Neuronal stem cell (in vitro differentiated cells): ENCODE measurements at regions not wholly inside any gene's neighbourhood (a gene's known extent, or its start where the extent isn't known, plus 50 kb on each side); places are given as distances from the start of the nearest gene placed in this dataset.
"Not testable (repeated sequence)": the region's sequence is repeated elsewhere in the genome, so short reads cannot be mapped to it uniquely, and the experiment has no call there.

Experiments
- DNase-seq: peaks from one replicate; pipeline ENCODE4 v3.0.0-alpha.2; 2013; ENCODE audit warnings: low spot score
- H2AFZ ChIP-seq: one replicate; pipeline ENCODE4 v1.6.1; 2013; ENCODE audit warnings: mild to moderate bottlenecking, low read length, inconsistent platforms
- H2AK5ac ChIP-seq: 2 replicates; pipeline ENCODE4 v1.6.1; 2013; ENCODE audit warnings: low read depth, mild to moderate bottlenecking, inconsistent platforms, low read length, moderate library complexity, mixed read lengths
- H2BK120ac ChIP-seq: 2 replicates; pipeline ENCODE4 v1.6.1; 2013; ENCODE audit warnings: low read depth, mild to moderate bottlenecking, inconsistent platforms, low read length, moderate library complexity, mixed read lengths
- H2BK12ac ChIP-seq: one replicate; pipeline ENCODE4 v1.6.1; 2013; ENCODE audit warnings: low read length, inconsistent platforms
- H2BK15ac ChIP-seq: 2 replicates; pipeline ENCODE4 v1.6.1; 2013; ENCODE audit warnings: mild to moderate bottlenecking, low read length, inconsistent platforms, mixed read lengths
- H2BK5ac ChIP-seq: one replicate; pipeline ENCODE4 v1.6.1; 2013; ENCODE audit warnings: inconsistent platforms, mild to moderate bottlenecking, low read length, moderate library complexity
- H3K14ac ChIP-seq: one replicate; pipeline ENCODE4 v1.6.1; 2013; ENCODE audit warnings: low read length, inconsistent platforms
- H3K18ac ChIP-seq: 2 replicates; pipeline ENCODE4 v1.6.1; 2013; ENCODE audit warnings: low read length, inconsistent platforms
- H3K23ac ChIP-seq: 2 replicates; pipeline ENCODE4 v1.6.1; 2013; ENCODE audit warnings: low read depth, mild to moderate bottlenecking, mixed read lengths, low read length, inconsistent platforms; ENCODE audit not compliant: poor library complexity
- H3K27ac ChIP-seq: replicated peaks from 3 replicates; pipeline ENCODE4 v1.5.1; 2013; ENCODE audit warnings: low read length, inconsistent platforms
- H3K27me3 ChIP-seq, 3 experiments: 2 replicates each; pipeline ENCODE4 v1.6.1; 2013; ENCODE audit warnings: low read length in 3 of 3, mild to moderate bottlenecking in 2 of 3, inconsistent platforms in 1 of 3, low read depth in 1 of 3, mixed read lengths in 1 of 3, moderate library complexity in 1 of 3; ENCODE audit not compliant: control insufficient read depth in 3 of 3, insufficient read depth in 3 of 3
- H3K36me3 ChIP-seq, 2 donors: replicated peaks in 1 of 2; 2 replicates each; pipeline ENCODE4 v1.6.1; 2013; ENCODE audit warnings: low read length in 2 of 2; ENCODE audit not compliant: control insufficient read depth in 2 of 2, insufficient read depth in 2 of 2
- H3K4ac ChIP-seq: 2 replicates; pipeline ENCODE4 v1.6.1; 2013; ENCODE audit warnings: inconsistent platforms, mild to moderate bottlenecking, low read length, moderate library complexity
- H3K4me1 ChIP-seq, 2 donors: 1 replicate in 1 of 2; 2 replicates in 1 of 2; pipeline ENCODE4 v1.6.1; 2013; ENCODE audit warnings: low read length in 2 of 2, low read depth in 1 of 2; ENCODE audit not compliant: control insufficient read depth in 2 of 2, insufficient read depth in 1 of 2
- H3K4me2 ChIP-seq: one replicate; pipeline ENCODE4 v1.6.1; 2013; ENCODE audit warnings: mild to moderate bottlenecking, low read length, inconsistent platforms; ENCODE audit not compliant: insufficient read depth, poor library complexity, severe bottlenecking
- H3K4me3 ChIP-seq, 2 donors: 2 replicates each; pipeline ENCODE4 v1.5.1; 2013; ENCODE audit warnings: low read length in 2 of 2, mild to moderate bottlenecking in 2 of 2, inconsistent platforms in 1 of 2, moderate library complexity in 1 of 2
- H3K79me1 ChIP-seq: one replicate; pipeline ENCODE4 v1.6.1; 2013; ENCODE audit warnings: low read depth, mild to moderate bottlenecking, inconsistent platforms, low read length, moderate library complexity
- H3K9ac ChIP-seq: one replicate; pipeline ENCODE4 v1.6.1; 2013; ENCODE audit warnings: mild to moderate bottlenecking, low read depth, low read length, inconsistent platforms; ENCODE audit not compliant: poor library complexity
- H3K9me3 ChIP-seq, 2 donors: replicated peaks in 1 of 2; 2 replicates each; pipeline versions ENCODE3 to v1.6.1; 2013; ENCODE audit warnings: low read length in 2 of 2, mild to moderate bottlenecking in 2 of 2, inconsistent platforms in 1 of 2, low read depth in 1 of 2, mixed read lengths in 1 of 2, moderate library complexity in 1 of 2; ENCODE audit not compliant: control insufficient read depth in 2 of 2, insufficient read depth in 1 of 2
- H4K8ac ChIP-seq: one replicate; pipeline ENCODE4 v1.6.1; 2013; ENCODE audit warnings: low read depth, mild to moderate bottlenecking, inconsistent platforms, low read length, moderate library complexity
- H4K91ac ChIP-seq: one replicate; pipeline ENCODE4 v1.6.1; 2013; ENCODE audit warnings: low read length, low read depth, mild to moderate bottlenecking, inconsistent platforms; ENCODE audit not compliant: poor library complexity
- WGBS, 2 donors: extraction: QIAGEN DNeasy Blood & Tissue Kit; methylation state at CpG; one replicate each; pipeline ENCODE4 v1.1.7; 2013; ENCODE audit warnings: missing lambda C conversion rate in 2 of 2, mixed read lengths in 1 of 2; ENCODE audit not compliant: insufficient read length in 2 of 2, insufficient replicate concordance in 1 of 2; ENCODE audit errors: extremely low coverage in 2 of 2; 5-methylcytosine and 5-hydroxymethylcytosine counted together

DNA sequence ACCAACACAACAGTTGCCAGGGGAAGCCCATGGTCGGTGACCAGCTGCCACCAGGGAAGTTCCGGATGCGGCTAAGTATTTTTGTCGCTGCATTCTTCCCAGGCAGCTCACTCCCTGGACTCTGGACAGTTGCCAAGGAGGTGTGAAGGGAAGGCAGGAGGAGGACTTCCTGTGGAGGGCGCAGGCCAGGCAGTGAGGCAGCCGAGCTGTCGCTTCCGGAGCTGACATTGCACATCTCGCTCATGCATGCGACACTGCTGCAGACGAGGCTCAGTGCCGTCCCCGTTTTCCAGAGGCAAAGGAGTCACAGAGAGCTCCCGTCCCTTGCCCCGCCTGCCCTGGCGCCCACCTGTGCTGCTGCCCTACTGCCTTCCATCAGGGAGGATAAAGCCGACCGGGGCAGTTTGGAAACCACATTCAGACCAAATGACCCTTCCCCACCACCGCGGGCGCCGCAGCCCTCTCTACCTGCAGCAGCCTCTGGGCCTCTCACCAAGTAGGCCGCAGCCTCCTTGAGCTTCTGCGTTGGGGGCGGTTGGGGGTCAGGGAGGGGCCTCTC is 81.4 kb downstream of the NENF start:
- Histone ChIP-seq H2BK15ac (peak overlapping the region; percentile 98), H3K9ac (no peak overlapping the region), H4K8ac (no peak overlapping the region), H2BK12ac (peak overlapping the region; percentile 28), H3K4me1 (peaks cover 11 to 13% of the 10 kb centered on the region in 2 donors), H3K23ac (peak overlapping the region; percentile 81), H2AFZ (peak overlapping the region; percentile 39), H3K27me3 (peaks cover 3 to 30% (median 24%) of the 10 kb centered on the region in 3 experiments), H3K9me3 (peaks cover 0 to 3% of the 10 kb centered on the region in 2 donors), H3K79me1 (no peaks in the 10 kb centered on the region), H4K91ac (no peak overlapping the region), H3K18ac (peak overlapping the region; percentile 90), H3K27ac (no peak overlapping the region), H2BK120ac (no peak overlapping the region), H3K4ac (no peak overlapping the region), H3K14ac (peak overlapping the region; percentile 31), H2BK5ac (no peak overlapping the region), H3K36me3 (no peaks in the 10 kb centered on the region), H3K4me2 (no peak overlapping the region), H3K4me3 (no peak overlapping the region), H2AK5ac (peak overlapping the region; percentile 81)
- DNase-seq = no peak
- no CpG with 5 or more reads among the region's 25 CpGs for WGBS, 2 donors

DNA sequence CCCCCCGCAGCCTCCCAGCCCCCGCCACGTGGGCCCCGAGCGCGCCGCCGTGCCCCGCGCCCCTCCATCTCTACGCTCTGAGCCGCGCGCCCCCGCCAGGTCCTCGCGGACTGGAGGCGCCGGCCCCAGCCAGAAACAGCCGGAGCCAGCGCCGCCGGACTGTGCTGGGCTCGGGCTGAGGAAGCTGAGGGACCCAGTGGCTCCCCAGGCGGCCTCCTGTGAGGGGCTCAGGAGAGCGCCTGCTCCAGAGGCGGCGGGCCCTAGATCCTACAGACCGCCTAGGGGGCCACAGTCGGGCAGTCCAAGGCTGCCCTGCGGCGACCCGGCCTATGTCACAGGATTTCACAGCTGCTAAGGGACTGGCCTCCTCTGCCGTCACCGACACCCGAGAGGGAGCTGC is 82.1 kb downstream of the NENF start:
- no peak overlapping the region for H2AFZ ChIP-seq
- WGBS, 2 donors = no CpG with 5 or more reads among the region's 36 CpGs

DNA sequence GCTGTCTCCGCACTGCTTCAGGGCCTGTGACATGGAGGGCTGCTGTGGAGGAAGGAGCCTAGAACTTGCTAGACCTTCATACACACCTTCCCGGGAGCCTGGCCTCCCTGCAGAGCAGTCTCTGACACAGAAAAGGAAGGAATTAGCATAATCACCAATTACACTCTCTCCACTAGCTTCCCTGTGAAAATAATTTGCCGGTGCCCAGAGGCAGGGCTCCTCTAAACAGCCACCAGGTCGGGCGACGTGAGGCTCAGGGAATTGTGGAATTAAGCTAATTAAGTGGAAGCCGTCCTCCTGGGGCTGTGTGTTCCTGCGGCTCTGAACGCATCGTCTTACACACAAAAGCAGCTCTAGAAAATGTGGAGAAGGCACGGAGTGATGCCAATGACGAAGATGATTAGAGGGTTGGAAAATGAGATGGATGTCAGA is 82.6 kb downstream of the NENF start:
- H2AK5ac ChIP-seq = peak overlapping the region; percentile 46
- peaks cover 11 to 13% of the 10 kb centered on the region in 2 donors for H3K4me1 ChIP-seq
- no peak overlapping the region for H2BK120ac ChIP-seq
- H3K4ac ChIP-seq = no peak overlapping the region
- peaks cover 3 to 29% (median 24%) of the 10 kb centered on the region in 3 experiments for H3K27me3 ChIP-seq
- H3K18ac ChIP-seq = peak overlapping the region; percentile 15
- H3K27ac ChIP-seq = no peak overlapping the region
- H3K36me3 ChIP-seq = no peaks in the 10 kb centered on the region
- H2BK15ac ChIP-seq = peak overlapping the region; percentile 98
- no peak overlapping the region for H2AFZ ChIP-seq
- H3K9ac ChIP-seq = no peak overlapping the region
- H3K4me2 ChIP-seq = peak overlapping the region; percentile 43
- WGBS, 2 donors = no CpG with 5 or more reads among the region's 12 CpGs
- peak; percentile 43 for DNase-seq
- H4K91ac ChIP-seq = no peak overlapping the region
- H2BK12ac ChIP-seq = no peak overlapping the region
- H3K79me1 ChIP-seq = no peaks in the 10 kb centered on the region
- H3K23ac ChIP-seq = no peak overlapping the region
- no peak overlapping the region for H3K4me3 ChIP-seq
- H3K14ac ChIP-seq = no peak overlapping the region
- H2BK5ac ChIP-seq = no peak overlapping the region
- no peak overlapping the region for H4K8ac ChIP-seq
- H3K9me3 ChIP-seq = peaks cover 0 to 3% of the 10 kb centered on the region in 2 donors

More for the DNA sequence above, 82.1 kb downstream of the NENF start:
- no peak for DNase-seq
- peaks cover 0 to 3% of the 10 kb centered on the region in 2 donors for H3K9me3 ChIP-seq
- H3K4me3 ChIP-seq = no peak overlapping the region
- H2BK15ac ChIP-seq = peak overlapping the region; percentile 98
- peaks cover 3 to 30% (median 24%) of the 10 kb centered on the region in 3 experiments for H3K27me3 ChIP-seq
- H3K23ac ChIP-seq = peak overlapping the region; percentile 81
- no peak overlapping the region for H3K27ac ChIP-seq
- H4K91ac ChIP-seq = no peak overlapping the region
- peak overlapping the region; percentile 36 for H3K4me2 ChIP-seq
- H3K4me1 ChIP-seq = peaks cover 11 to 13% of the 10 kb centered on the region in 2 donors
- no peak overlapping the region for H2BK5ac ChIP-seq
- no peak overlapping the region for H2BK120ac ChIP-seq
- H3K14ac ChIP-seq = peak overlapping the region; percentile 31
- peak overlapping the region; percentile 65 for H3K9ac ChIP-seq
- no peak overlapping the region for H4K8ac ChIP-seq
- H3K36me3 ChIP-seq = no peaks in the 10 kb centered on the region
- peak overlapping the region; percentile 90 for H3K18ac ChIP-seq
- peak overlapping the region; percentile 46 for H2AK5ac ChIP-seq
- H3K79me1 ChIP-seq = no peaks in the 10 kb centered on the region
- no peak overlapping the region for H2BK12ac ChIP-seq
- H3K4ac ChIP-seq = no peak overlapping the region

DNA sequence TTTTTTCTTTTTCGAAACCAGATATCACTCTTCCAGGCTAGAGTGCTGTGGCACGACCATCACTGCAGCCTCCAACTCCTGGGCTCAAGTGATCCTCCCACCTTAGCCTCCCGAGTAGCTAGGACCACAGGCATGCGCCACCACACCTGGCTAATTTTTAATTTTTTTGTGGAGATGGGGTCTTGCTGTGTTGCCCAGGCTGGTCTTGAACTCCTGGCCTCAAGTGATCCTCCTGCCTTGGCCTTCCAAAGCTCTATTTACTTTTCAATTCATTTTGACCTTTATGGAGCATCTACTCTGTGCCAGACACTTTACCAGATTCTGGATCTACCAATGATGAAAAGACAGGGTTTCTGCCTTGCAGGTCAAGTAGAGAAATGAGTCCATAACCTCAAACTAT is 83.3 kb downstream of the NENF start:
- H3K27ac ChIP-seq, H2BK5ac ChIP-seq, H3K14ac ChIP-seq, H2AFZ ChIP-seq, H3K4me2 ChIP-seq, H3K9ac ChIP-seq, H3K18ac ChIP-seq, DNase-seq, H4K8ac ChIP-seq, H3K36me3 ChIP-seq, H3K4me3 ChIP-seq, H2BK120ac ChIP-seq, H3K4ac ChIP-seq, H4K91ac ChIP-seq, H3K9me3 ChIP-seq, H3K79me1 ChIP-seq: not testable (repeated sequence)
- Histone ChIP-seq H3K23ac (peak overlapping the region; percentile 36), H2AK5ac (peak overlapping the region; percentile 57), H3K4me1 (peaks cover 11 to 13% of the 10 kb centered on the region in 2 donors), H2BK12ac (peak overlapping the region; percentile 80), H2BK15ac (peak overlapping the region; percentile 74), H3K27me3 (peaks cover 3 to 34% (median 24%) of the 10 kb centered on the region in 3 experiments)
- no CpG with 5 or more reads among the region's 4 CpGs for WGBS, 2 donors
